Fibroblast of lung (primary cell): ENCODE measurements at regions not wholly inside any gene's neighbourhood (a gene's known extent, or its start where the extent isn't known, plus 50 kb on each side); places are given as distances from the start of the nearest gene placed in this dataset.

ENCODE experiments used
- DNase-seq, 2 donors: peaks; one replicate each; pipeline versions ENCODE4 v3.0.0 to v3.0.0-alpha.2; 2010; ENCODE audit warnings: low read depth in 2 of 2
- H2AFZ ChIP-seq: 2 replicates; pipeline ENCODE4 v1.5.1; 2012; ENCODE audit warnings: low read length, control low read depth, inconsistent platforms
- H3K27ac ChIP-seq: 2 replicates; pipeline ENCODE4 v1.5.1; 2011; ENCODE audit warnings: low read length, control low read depth; ENCODE audit not compliant: insufficient read depth
- H3K27me3 ChIP-seq: 2 replicates; pipeline ENCODE4 v1.5.1; 2011; ENCODE audit warnings: mild to moderate bottlenecking, low read length; ENCODE audit not compliant: control insufficient read depth, insufficient read depth
- H3K36me3 ChIP-seq: 2 replicates; pipeline ENCODE4 v1.5.1; 2011; ENCODE audit warnings: low read length; ENCODE audit not compliant: control insufficient read depth, insufficient read depth
- H3K4me1 ChIP-seq: 2 replicates; pipeline ENCODE4 v1.5.1; 2011; ENCODE audit warnings: low read length; ENCODE audit not compliant: control insufficient read depth, insufficient read depth; ENCODE audit errors: extremely low read depth
- H3K4me2 ChIP-seq: 2 replicates; pipeline ENCODE4 v1.5.1; 2011; ENCODE audit warnings: low read length, control low read depth; ENCODE audit not compliant: insufficient read depth; ENCODE audit errors: extremely low read depth
- H3K4me3 ChIP-seq, 4 experiments: fragments of 200-600 bp in 1 of 4; sonication (generic) in 1 of 4; replicated peaks in 1 of 4; 2 replicates each; pipeline ENCODE4 v1.5.1; 2011 to 2016; ENCODE audit warnings: low read length in 4 of 4, low read depth in 3 of 4, mild to moderate bottlenecking in 3 of 4, control low read depth in 2 of 4, inconsistent platforms in 1 of 4, mixed read lengths in 1 of 4; ENCODE audit not compliant: insufficient read depth in 1 of 4; ENCODE audit errors: control extremely low read depth in 1 of 4
- H3K79me2 ChIP-seq: 2 replicates; pipeline ENCODE4 v1.5.1; 2012; ENCODE audit warnings: mild to moderate bottlenecking, low read length, inconsistent platforms; ENCODE audit not compliant: control insufficient read depth, insufficient read depth
- H3K9ac ChIP-seq: 2 replicates; pipeline ENCODE4 v1.5.1; 2011; ENCODE audit warnings: mild to moderate bottlenecking, low read length, control low read depth; ENCODE audit not compliant: insufficient read depth
- H3K9me3 ChIP-seq: 2 replicates; pipeline ENCODE4 v1.5.1; 2012; ENCODE audit warnings: low read depth, low read length; ENCODE audit not compliant: control insufficient read depth, insufficient read depth
- H4K20me1 ChIP-seq: 2 replicates; pipeline ENCODE4 v1.5.1; 2011; ENCODE audit warnings: low read length; ENCODE audit not compliant: control insufficient read depth, insufficient read depth; ENCODE audit errors: extremely low read depth
- CTCF ChIP-seq, 2 donors: IDR thresholded peaks in 1 of 2; conservative IDR thresholded peaks in 1 of 2; 1 replicate in 1 of 2; 2 replicates in 1 of 2; pipeline ENCODE4 v1.5.1; 2011 to 2012; ENCODE audit warnings: low read length in 2 of 2, control low read depth in 1 of 2, inconsistent platforms in 1 of 2, low read depth in 1 of 2, mild to moderate bottlenecking in 1 of 2
- EZH2 ChIP-seq: IDR thresholded peaks from 2 replicates; pipeline ENCODE4 v1.5.1; 2012; ENCODE audit warnings: low read length, control low read depth, mild to moderate bottlenecking; ENCODE audit errors: missing control alignments

GRCh38 chr4:57172065-57172464 lies 61.9 kb upstream of the IGFBP7 start:
- H3K9ac ChIP-seq, result no peak overlapping the region
- no peaks in the 10 kb centered on the region for H3K4me1 ChIP-seq
- H3K4me2 ChIP-seq, result no peak overlapping the region
- H3K4me3 ChIP-seq, result no peak overlapping the region
- no peak overlapping the region for H2AFZ ChIP-seq
- no peaks in the 10 kb centered on the region for H3K79me2 ChIP-seq
- no peaks in the 10 kb centered on the region for H4K20me1 ChIP-seq
- no peak for TF ChIP-seq EZH2
- TF ChIP-seq CTCF (conservative IDR thresholded peaks at IDR 0.05 in 1 of 2, IDR thresholded peaks at IDR 0.05 in 1 of 2; ENCODE audit: low read depth in 1 of 2, low read length in 2 of 2), result no peak
- H3K27ac ChIP-seq, result no peak overlapping the region
- H3K36me3 ChIP-seq, result no peaks in the 10 kb centered on the region
- no peaks in the 10 kb centered on the region for H3K9me3 ChIP-seq
- DNase-seq, result no peak
- peaks cover under 1% of the 10 kb centered on the region for H3K27me3 ChIP-seq

GRCh38 chr4:57168982-57169381 lies 58.8 kb upstream of the IGFBP7 start:
- H3K4me1 ChIP-seq, result peaks cover 2% of the 10 kb centered on the region
- no peak overlapping the region for H3K4me2 ChIP-seq
- H3K79me2 ChIP-seq, result no peaks in the 10 kb centered on the region
- no peak overlapping the region for H3K27ac ChIP-seq
- no peaks in the 10 kb centered on the region for H3K9me3 ChIP-seq
- H2AFZ ChIP-seq, result no peak overlapping the region
- no peak for TF ChIP-seq EZH2
- no peak for TF ChIP-seq CTCF (conservative IDR thresholded peaks at IDR 0.05 in 1 of 2, IDR thresholded peaks at IDR 0.05 in 1 of 2; ENCODE audit: low read depth in 1 of 2, low read length in 2 of 2)
- H3K9ac ChIP-seq, result no peak overlapping the region
- H3K4me3 ChIP-seq, result no peak overlapping the region
- no peak for DNase-seq
- peaks cover 16% of the 10 kb centered on the region for H3K27me3 ChIP-seq
- H3K36me3 ChIP-seq, result no peaks in the 10 kb centered on the region
- no peaks in the 10 kb centered on the region for H4K20me1 ChIP-seq

GRCh38 chr4:57163530-57164459 lies 53.6 kb upstream of the IGFBP7 start:
- no peaks in the 10 kb centered on the region for H3K9me3 ChIP-seq
- peak overlapping the region; percentile 26 for H3K27ac ChIP-seq
- TF ChIP-seq EZH2, result no peak
- peak; percentile 79 to 85 for TF ChIP-seq CTCF (conservative IDR thresholded peaks at IDR 0.05 in 1 of 2, IDR thresholded peaks at IDR 0.05 in 1 of 2; ENCODE audit: low read depth in 1 of 2, low read length in 2 of 2)
- H3K4me3 ChIP-seq, result peak overlapping the region; percentile 57 to 80 (median 73)
- peaks cover 2% of the 10 kb centered on the region for H3K4me1 ChIP-seq
- H3K4me2 ChIP-seq, result peak overlapping the region; percentile 99
- no peaks in the 10 kb centered on the region for H3K36me3 ChIP-seq
- H3K79me2 ChIP-seq, result no peaks in the 10 kb centered on the region
- DNase-seq, result peak; percentile 71 to 81
- peak overlapping the region; percentile 96 for H2AFZ ChIP-seq
- peak overlapping the region; percentile 52 for H3K9ac ChIP-seq
- peaks cover 16% of the 10 kb centered on the region for H3K27me3 ChIP-seq
- H4K20me1 ChIP-seq, result no peaks in the 10 kb centered on the region
